Mesodermal cell (in vitro differentiated cells): ENCODE measurements at regions not wholly inside any gene's neighbourhood (a gene's known extent, or its start where the extent isn't known, plus 50 kb on each side); places are given as distances from the start of the nearest gene placed in this dataset.
A peak's percentile ranks its signal among the peaks of the same experiment; 100 is the strongest.

Experiments
- H3K27ac ChIP-seq: 2 replicates; pipeline ENCODE4 v1.7.0; 2013; ENCODE audit warnings: mild to moderate bottlenecking, low read depth, low read length, moderate library complexity; ENCODE audit not compliant: severe bottlenecking
- H3K36me3 ChIP-seq: 2 replicates; pipeline ENCODE4 v1.7.1; 2013; ENCODE audit warnings: mild to moderate bottlenecking, low read length, moderate library complexity; ENCODE audit not compliant: control insufficient read depth, insufficient read depth
- H3K4me1 ChIP-seq: one replicate; pipeline ENCODE4 v1.7.1; 2013; ENCODE audit warnings: mild to moderate bottlenecking, low read length; ENCODE audit not compliant: insufficient read depth, control insufficient read depth, poor library complexity, severe bottlenecking
- H3K4me3 ChIP-seq: 2 replicates; pipeline ENCODE4 v1.7.0; 2013; ENCODE audit warnings: low read length, control low read depth, mild to moderate bottlenecking; ENCODE audit not compliant: insufficient read depth, poor library complexity, severe bottlenecking; ENCODE audit errors: extremely low read depth
- H3K9me3 ChIP-seq: 2 replicates; pipeline ENCODE4 v1.7.1; 2013; ENCODE audit warnings: mild to moderate bottlenecking, low read length, moderate library complexity; ENCODE audit not compliant: control insufficient read depth
- WGBS, 2 experiments: methylation state at CpG; one replicate each; pipeline ENCODE4 v1.1.5; 2013; ENCODE audit warnings: missing lambda C conversion rate in 2 of 2; ENCODE audit not compliant: insufficient coverage in 2 of 2; 5-methylcytosine and 5-hydroxymethylcytosine counted together

DNA sequence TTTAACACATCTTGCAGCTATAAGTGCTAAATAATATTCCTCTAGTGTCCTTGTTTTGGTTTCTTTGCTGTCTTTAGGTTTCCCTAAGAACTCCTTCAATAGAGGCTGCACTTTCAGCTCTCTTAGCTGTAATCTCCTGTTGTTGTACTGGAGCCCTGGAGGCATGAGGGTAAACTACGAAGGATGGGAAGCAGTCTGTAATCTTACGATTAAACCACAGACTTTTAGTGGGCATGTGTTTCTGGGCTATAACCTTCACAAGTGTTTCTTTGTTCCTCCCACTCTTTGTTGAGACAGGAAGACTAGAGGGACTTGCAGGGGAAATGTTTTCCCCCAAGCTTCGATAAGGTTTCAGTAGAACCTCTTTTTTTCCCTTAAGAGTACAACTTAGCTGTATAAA is 1058.1 kb downstream of the NSUN3 start:
- no peaks in the 10 kb centered on the region for H3K4me1 ChIP-seq
- H3K4me3 ChIP-seq = no peak overlapping the region
- H3K9me3 ChIP-seq = peaks cover 4% of the 10 kb centered on the region
- no peaks in the 10 kb centered on the region for H3K36me3 ChIP-seq
- 72 to 80% methylated on average over 1 to 2 of the region's 3 CpGs for WGBS, 2 experiments
- H3K27ac ChIP-seq = peak overlapping the region; percentile 86

DNA sequence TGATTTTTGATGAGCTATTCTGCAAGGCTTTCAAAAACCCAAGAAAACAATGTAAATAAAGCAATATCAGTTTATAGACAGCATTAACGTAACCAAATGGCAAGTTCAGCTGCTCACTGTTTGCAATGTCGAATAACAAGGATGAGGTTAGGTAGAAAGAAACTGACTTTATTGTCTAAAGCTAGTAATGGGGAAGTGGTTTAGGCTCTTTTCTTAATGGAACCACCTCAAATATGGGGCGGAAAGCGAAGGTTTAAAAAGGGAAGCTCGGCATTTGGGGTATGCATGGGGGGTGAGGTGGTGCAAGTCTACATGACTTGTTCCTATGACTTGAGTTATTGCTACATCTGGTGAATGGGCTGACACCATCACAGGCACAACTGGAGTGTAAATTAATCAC is 1060.2 kb downstream of the NSUN3 start:
- Histone ChIP-seq H3K4me3 (no peak overlapping the region), H3K4me1 (no peaks in the 10 kb centered on the region), H3K9me3 (peaks cover 4% of the 10 kb centered on the region), H3K27ac (no peak overlapping the region), H3K36me3 (no peaks in the 10 kb centered on the region)
- WGBS, 2 experiments = 92 to 100% methylated on average over 1 to 4 of the region's 5 CpGs

DNA sequence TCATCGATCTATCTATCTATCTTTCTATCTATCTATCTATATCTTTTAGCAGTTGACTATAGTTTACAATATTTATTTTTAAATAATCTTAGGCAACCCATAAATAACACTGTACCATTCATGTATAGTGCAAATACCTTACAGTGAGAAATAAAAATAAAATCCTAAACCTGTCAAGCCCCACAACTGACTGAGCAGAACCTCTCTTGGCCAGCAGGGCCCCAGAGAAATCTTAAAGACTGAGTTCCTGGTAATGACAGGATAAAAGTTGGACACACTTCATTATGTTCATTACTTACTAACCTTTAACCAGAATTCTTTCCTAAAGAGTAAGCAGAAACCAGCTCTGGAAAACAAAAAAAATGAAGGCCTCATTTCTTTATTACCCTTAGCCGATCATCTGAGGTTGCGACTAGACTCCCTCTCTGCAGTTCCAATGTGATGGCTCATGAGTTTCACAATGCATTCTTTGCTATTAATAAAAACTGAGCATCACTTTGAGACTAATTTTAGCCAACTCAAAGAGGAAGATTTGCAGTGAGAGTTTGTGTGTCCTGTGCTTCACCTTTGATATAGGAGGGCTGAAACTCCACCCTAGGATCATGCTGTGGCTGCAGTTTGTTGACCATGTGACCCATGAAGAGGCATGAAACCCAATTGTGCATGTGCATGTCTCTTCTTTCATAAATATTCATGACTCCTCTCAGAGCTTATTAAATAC is 1072.0 kb downstream of the NSUN3 start:
- WGBS, 2 experiments = 88 to 93% methylated on average over 2 of the region's 3 CpGs
- Histone ChIP-seq H3K4me1 (no peaks in the 10 kb centered on the region), H3K36me3 (no peaks in the 10 kb centered on the region), H3K9me3 (no peaks in the 10 kb centered on the region), H3K27ac (no peak overlapping the region), H3K4me3 (no peak overlapping the region)

DNA sequence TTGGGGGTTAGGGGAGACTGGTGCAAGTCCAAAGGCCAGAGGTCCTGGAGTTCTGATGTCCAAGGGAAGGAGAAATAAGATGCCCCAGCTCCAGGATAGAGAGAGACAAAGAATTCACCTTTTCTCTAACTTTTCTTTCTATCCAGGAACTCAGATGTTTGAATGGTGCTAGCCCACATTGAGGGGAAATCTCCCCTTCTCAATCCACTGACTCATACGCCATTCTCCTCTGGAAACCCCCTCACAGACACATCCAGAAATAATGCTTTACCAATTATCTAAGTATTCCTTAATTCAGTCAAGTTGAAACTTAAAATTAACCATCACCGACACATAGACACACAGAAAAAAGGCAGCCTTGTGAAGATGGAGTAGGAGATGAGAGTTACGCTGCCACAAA is 1085.2 kb downstream of the NSUN3 start:
- H3K36me3 ChIP-seq = no peaks in the 10 kb centered on the region
- WGBS, 2 experiments = no CpG with 5 or more reads among the region's 3 CpGs
- no peaks in the 10 kb centered on the region for H3K9me3 ChIP-seq
- H3K4me1 ChIP-seq = no peaks in the 10 kb centered on the region
- H3K4me3 ChIP-seq = no peak overlapping the region
- no peak overlapping the region for H3K27ac ChIP-seq

DNA sequence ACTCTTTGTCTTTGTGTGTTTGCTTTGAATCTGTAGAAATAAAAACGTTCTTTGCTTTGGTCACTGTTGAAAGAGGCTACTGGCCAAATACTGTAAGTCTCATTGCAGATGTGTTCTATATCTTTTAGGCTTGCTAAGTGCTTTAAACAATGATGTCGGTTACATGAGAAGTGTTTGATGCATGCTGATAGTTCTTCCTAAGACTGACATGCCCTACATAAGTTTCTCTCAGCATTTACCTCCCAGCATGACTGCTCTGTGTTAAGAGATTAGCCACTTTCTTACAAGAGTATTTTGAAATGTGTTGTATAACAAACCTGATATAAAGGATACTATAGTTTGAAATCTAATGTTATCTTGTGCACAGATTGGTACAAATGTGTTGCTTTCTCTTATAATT is 1088.7 kb downstream of the NSUN3 start:
- H3K36me3 ChIP-seq = no peaks in the 10 kb centered on the region
- no peak overlapping the region for H3K4me3 ChIP-seq
- no peaks in the 10 kb centered on the region for H3K4me1 ChIP-seq
- WGBS, 2 experiments = 40 to 43% methylated on average over 1 of the region's 2 CpGs
- H3K9me3 ChIP-seq = no peaks in the 10 kb centered on the region
- no peak overlapping the region for H3K27ac ChIP-seq

DNA sequence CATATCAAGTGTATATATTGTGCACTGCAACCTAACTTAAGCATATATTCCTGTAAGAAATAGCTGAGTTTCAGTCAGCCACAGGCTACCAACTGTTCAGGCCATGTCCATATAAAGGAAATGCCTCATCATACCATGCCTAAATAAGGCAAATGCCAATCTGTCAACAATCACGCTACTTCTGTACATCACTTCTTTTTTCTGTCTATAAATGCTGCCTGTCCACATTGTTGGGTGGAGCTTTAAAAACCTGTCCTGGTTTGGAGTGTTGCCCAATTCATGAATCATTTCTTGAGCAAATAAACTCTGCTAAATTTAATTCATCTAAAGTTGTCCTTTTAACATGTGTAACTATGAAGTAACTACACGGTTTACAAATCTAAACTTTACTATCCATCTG is 1091.9 kb downstream of the NSUN3 start:
- Histone ChIP-seq H3K36me3 (no peaks in the 10 kb centered on the region), H3K9me3 (no peaks in the 10 kb centered on the region), H3K4me1 (no peaks in the 10 kb centered on the region), H3K4me3 (no peak overlapping the region), H3K27ac (no peak overlapping the region)
- 100% methylated on average over 1 of the region's 2 CpGs; no CpG with 5 or more reads in 1 of the 2 experiments for WGBS, 2 experiments

DNA sequence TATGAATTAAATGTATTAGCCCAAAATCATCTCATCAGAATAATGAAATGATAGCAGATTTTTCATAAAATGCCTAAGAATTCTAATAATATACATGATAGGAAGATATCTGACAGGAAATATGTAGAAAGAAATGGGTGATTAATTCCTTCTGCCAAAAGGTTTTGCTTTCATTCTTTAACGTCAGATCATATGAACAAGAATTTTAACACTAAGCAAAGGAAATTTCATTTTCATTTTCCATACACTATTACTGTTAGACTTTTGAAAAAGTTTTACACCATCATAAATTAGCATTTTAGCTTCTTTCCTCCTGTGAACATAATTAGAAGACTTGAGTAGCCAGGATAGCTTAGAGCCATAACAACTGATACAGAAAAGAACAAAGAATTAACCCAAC is 1099.9 kb downstream of the NSUN3 start:
- Histone ChIP-seq H3K4me1 (no peaks in the 10 kb centered on the region), H3K9me3 (no peaks in the 10 kb centered on the region), H3K4me3 (no peak overlapping the region), H3K36me3 (no peaks in the 10 kb centered on the region), H3K27ac (no peak overlapping the region)
- WGBS, 2 experiments = no CpG with 5 or more reads among the region's 1 CpG

DNA sequence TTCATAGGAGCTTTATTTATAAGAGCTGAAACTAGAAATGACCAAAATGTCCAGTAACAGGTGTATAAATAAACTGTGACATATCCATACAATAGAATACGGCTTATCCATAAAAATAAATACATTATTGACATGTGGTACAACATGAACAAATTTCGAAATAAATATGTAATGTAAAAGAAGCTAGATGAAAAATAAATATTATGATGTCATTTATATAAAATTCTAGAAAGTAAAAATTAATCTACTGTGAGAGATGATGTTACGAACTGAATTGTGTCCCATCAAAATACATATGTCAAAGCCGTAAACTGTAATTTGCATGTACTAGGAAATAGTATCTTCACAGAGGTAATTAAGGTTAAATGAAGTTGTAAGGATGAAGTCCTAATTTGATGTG is 1104.9 kb downstream of the NSUN3 start:
- no peaks in the 10 kb centered on the region for H3K4me1 ChIP-seq
- no peak overlapping the region for H3K27ac ChIP-seq
- H3K36me3 ChIP-seq = no peaks in the 10 kb centered on the region
- H3K9me3 ChIP-seq = no peaks in the 10 kb centered on the region
- H3K4me3 ChIP-seq = no peak overlapping the region
- WGBS, 2 experiments = 100% methylated on average over 1 of the region's 4 CpGs; no CpG with 5 or more reads in 1 of the 2 experiments

DNA sequence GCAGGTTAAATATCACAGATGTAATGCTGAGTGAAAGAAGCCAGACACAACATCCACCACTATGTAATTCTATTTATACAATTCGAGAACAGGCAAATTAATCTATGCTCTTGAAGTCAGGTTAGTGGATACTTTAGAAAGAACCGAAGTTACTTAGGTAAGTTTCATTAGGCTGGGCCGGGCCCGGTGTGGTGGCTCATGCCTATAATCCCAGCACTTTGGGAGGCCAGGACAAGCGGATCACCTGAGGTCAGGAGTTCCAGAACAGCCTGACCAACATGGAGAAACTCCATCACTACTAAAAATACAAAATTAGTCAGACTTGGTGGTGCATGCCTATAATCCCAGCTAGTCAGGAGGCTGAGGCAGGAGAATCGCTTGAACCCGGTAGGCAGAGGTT is 1105.7 kb downstream of the NSUN3 start:
- H3K9me3 ChIP-seq = no peaks in the 10 kb centered on the region
- no peaks in the 10 kb centered on the region for H3K4me1 ChIP-seq
- WGBS, 2 experiments = 90 to 100% methylated on average over 6 to 7 of the region's 7 CpGs
- H3K4me3 ChIP-seq = no peak overlapping the region
- no peaks in the 10 kb centered on the region for H3K36me3 ChIP-seq
- H3K27ac ChIP-seq = no peak overlapping the region

DNA sequence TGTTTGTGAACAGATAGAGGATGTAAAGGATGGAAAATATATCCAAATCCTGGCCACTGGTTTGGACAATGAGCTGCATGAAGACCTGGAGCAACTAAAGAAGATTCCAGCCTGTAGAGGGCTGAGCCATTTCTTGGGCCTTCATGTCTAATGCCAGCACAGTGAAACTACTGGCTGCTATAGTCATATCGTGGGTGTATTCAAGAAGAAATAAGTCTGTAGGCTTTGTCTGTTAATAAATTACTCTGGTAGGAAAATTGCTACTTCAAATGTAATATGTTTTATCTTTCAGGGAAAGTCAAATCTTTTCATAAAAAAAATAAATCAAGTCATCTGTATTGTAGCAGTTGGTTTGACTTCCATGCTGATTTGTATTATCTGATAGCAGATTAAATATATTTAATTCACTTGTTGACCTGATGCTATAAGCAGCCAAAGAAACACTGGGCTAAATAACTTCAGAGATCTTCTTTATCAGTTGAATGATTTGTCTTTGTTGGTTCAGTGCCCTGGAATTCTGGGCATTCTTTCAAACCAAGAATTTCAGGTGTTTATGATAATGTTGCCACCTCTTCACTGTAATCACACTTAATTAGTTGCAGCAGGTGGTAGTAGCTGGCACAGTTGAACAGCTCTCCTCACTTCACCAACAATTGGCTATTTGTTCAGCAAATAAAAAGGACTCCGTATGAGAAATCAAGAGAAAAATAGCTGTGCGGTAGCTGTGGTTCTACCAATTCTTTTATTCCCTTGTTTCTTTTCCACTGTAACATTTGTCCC is 1109.5 kb downstream of the NSUN3 start:
- no peaks in the 10 kb centered on the region for H3K4me1 ChIP-seq
- H3K36me3 ChIP-seq = no peaks in the 10 kb centered on the region
- no peak overlapping the region for H3K4me3 ChIP-seq
- H3K9me3 ChIP-seq = no peaks in the 10 kb centered on the region
- 100% methylated on average over 1 to 2 of the region's 3 CpGs for WGBS, 2 experiments
- H3K27ac ChIP-seq = no peak overlapping the region

DNA sequence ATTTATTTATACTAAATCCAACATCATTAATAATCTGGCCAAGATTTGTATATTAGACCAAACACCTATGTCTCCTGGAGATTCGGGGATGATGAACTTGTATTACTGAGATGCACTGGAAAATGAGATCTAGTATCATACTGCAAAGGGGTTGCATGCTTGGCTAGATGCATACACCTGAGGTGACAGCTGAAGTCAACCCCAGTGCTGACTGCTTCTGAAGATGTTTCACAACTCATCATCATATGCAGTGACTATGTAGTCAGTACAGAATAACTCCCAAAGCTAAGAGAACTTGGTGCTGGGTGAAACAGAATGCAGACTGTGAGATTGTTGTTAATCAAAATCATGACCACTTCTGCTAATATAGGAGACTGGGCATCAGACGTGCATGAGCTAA is 1114.2 kb downstream of the NSUN3 start:
- H3K4me3 ChIP-seq = no peak overlapping the region
- H3K9me3 ChIP-seq = no peaks in the 10 kb centered on the region
- H3K27ac ChIP-seq = no peak overlapping the region
- no peaks in the 10 kb centered on the region for H3K36me3 ChIP-seq
- WGBS, 2 experiments = no CpG with 5 or more reads among the region's 2 CpGs
- no peaks in the 10 kb centered on the region for H3K4me1 ChIP-seq
